Calu3 (cell line): ENCODE measurements at regions not wholly inside any gene's neighbourhood (a gene's known extent, or its start where the extent isn't known, plus 50 kb on each side); places are given as distances from the start of the nearest gene placed in this dataset.
"Not testable (repeated sequence)": the region's sequence is repeated elsewhere in the genome, so short reads cannot be mapped to it uniquely, and the experiment has no call there.

Source experiments
- BruUV-seq: library from RNA; stranded (reverse); fragments of 400-500 nt; replicated peaks from 2 replicates; lab custom pipeline; 2021; lab: Mats Ljungman, UMichigan
- CTCF ChIA-PET: fragments of 300-600 bp; sonication (Branson Sonifier 250); formaldehyde crosslinking; loops from one replicate; lab custom pipeline; 2022; ENCODE audit warnings: antibody characterized with exemption; lab: Charles Lee
- DNase-seq: peaks from one replicate; pipeline ENCODE4 v3.0.0; 2022
- H3K27ac Mint-ChIP-seq: one replicate; pipeline ENCODE4 v1.8.0; 2022; ENCODE audit warnings: mixed read lengths; ENCODE audit not compliant: unreplicated experiment
- H3K27me3 Mint-ChIP-seq: one replicate; pipeline ENCODE4 v1.8.0; 2022; ENCODE audit warnings: mixed read lengths; ENCODE audit not compliant: unreplicated experiment
- H3K36me3 Mint-ChIP-seq: one replicate; pipeline ENCODE4 v1.8.0; 2022; ENCODE audit warnings: mild to moderate bottlenecking, moderate library complexity, mixed read lengths; ENCODE audit not compliant: insufficient read depth, unreplicated experiment
- H3K4me1 Mint-ChIP-seq: one replicate; pipeline ENCODE4 v1.8.0; 2022; ENCODE audit warnings: mild to moderate bottlenecking, low read depth, mixed read lengths; ENCODE audit not compliant: unreplicated experiment
- H3K4me3 Mint-ChIP-seq: one replicate; pipeline ENCODE4 v1.8.0; 2022; ENCODE audit warnings: mild to moderate bottlenecking, low read depth, moderate library complexity, mixed read lengths; ENCODE audit not compliant: unreplicated experiment
- H3K9me3 Mint-ChIP-seq: one replicate; pipeline ENCODE4 v1.8.0; 2022; ENCODE audit warnings: low read depth, mixed read lengths; ENCODE audit not compliant: unreplicated experiment
- intact Hi-C: fragments of 100-400 bp; cut with micrococcal nuclease; formaldehyde crosslinking; loops from one replicate; pipeline ENCODE4 v1.10.0; 2022; ENCODE audit not compliant: unreplicated experiment
- TF ChIP-seq, protein P1 (sequence below): fragments of 200-600 bp; IDR thresholded peaks from one replicate; pipeline ENCODE4 v1.8.0; 2022; ENCODE audit warnings: antibody characterized with exemption; ENCODE audit not compliant: unreplicated experiment

- BruUV-seq, result no TSS peak
- H3K4me3 Mint-ChIP-seq, result no peak overlapping the region
- intact Hi-C loops, result no loop called here
- CTCF ChIA-PET, result no interaction called here
- no peaks in the 10 kb centered on the region for H3K4me1 Mint-ChIP-seq
- H3K27me3 Mint-ChIP-seq, result no peaks in the 10 kb centered on the region
- no peak for DNase-seq
- H3K36me3 Mint-ChIP-seq, result no peaks in the 10 kb centered on the region
- H3K9me3 Mint-ChIP-seq, result no peaks in the 10 kb centered on the region
- no peak overlapping the region for H3K27ac Mint-ChIP-seq
- TF ChIP-seq, protein P1, sequence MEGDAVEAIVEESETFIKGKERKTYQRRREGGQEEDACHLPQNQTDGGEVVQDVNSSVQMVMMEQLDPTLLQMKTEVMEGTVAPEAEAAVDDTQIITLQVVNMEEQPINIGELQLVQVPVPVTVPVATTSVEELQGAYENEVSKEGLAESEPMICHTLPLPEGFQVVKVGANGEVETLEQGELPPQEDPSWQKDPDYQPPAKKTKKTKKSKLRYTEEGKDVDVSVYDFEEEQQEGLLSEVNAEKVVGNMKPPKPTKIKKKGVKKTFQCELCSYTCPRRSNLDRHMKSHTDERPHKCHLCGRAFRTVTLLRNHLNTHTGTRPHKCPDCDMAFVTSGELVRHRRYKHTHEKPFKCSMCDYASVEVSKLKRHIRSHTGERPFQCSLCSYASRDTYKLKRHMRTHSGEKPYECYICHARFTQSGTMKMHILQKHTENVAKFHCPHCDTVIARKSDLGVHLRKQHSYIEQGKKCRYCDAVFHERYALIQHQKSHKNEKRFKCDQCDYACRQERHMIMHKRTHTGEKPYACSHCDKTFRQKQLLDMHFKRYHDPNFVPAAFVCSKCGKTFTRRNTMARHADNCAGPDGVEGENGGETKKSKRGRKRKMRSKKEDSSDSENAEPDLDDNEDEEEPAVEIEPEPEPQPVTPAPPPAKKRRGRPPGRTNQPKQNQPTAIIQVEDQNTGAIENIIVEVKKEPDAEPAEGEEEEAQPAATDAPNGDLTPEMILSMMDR, result no peak
These were observed 68.8 kb downstream of the OR5AK2 start for GRCh38 chr11:57057561-57057960.

DNA sequence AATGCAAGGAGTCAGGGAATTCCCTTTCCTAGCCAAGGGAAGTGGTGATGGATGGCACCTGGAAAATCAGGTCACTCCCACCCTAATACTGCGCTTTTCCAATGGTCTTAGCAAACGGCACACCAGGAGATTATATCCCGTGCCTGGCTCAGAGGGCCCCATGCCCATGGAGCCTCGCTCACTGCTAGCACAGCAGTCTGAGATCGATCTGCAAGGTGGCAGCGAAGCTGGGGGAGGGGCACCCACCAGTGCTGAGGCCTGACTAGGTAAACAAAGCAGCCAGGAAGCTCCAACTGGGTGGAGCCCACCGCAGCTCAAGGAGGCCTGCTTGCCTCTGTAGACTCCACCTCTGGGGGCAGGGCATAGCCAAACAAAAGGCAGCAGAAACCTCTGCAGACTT, 74.2 kb downstream of the OR5AK2 start:
- H3K9me3 Mint-ChIP-seq, DNase-seq, H3K27ac Mint-ChIP-seq, BruUV-seq, H3K36me3 Mint-ChIP-seq, H3K27me3 Mint-ChIP-seq, H3K4me3 Mint-ChIP-seq, intact Hi-C loops, H3K4me1 Mint-ChIP-seq: not testable (repeated sequence)
- CTCF ChIA-PET, result interaction anchor here (1.6 kb wide), 1 partner anchor 10 kb away, joined by 3 read pairs; no protein-coding TSS in a partner anchor

GRCh38 chr11:57069942-57070341, 81.2 kb downstream of the OR5AK2 start:
- Mint-ChIP-seq H3K27ac (no peak overlapping the region), H3K4me1 (peaks cover 31% of the 10 kb centered on the region), H3K36me3 (no peaks in the 10 kb centered on the region), H3K9me3 (peaks cover 2% of the 10 kb centered on the region), H3K4me3 (no peak overlapping the region), H3K27me3 (no peaks in the 10 kb centered on the region)
- CTCF ChIA-PET, result no interaction called here
- intact Hi-C loops, result loop anchor here (5.0 to 10.0 kb wide), 3 partner anchors 68 to 228 kb away; no protein-coding TSS in a partner anchor
- no peak for DNase-seq
- TF ChIP-seq, protein P1, result no peak
- no TSS peak for BruUV-seq

- H3K27ac Mint-ChIP-seq, result peak overlapping the region; percentile 92
- CTCF ChIA-PET, result no interaction called here
- intact Hi-C loops, result loop anchor here (5.0 to 10.0 kb wide), 3 partner anchors 70 to 230 kb away; no protein-coding TSS in a partner anchor
- H3K4me3 Mint-ChIP-seq, result no peak overlapping the region
- no peaks in the 10 kb centered on the region for H3K36me3 Mint-ChIP-seq
- H3K9me3 Mint-ChIP-seq, result peaks cover 2% of the 10 kb centered on the region
- no TSS peak for BruUV-seq
- H3K27me3 Mint-ChIP-seq, result no peaks in the 10 kb centered on the region
- peaks cover 31% of the 10 kb centered on the region for H3K4me1 Mint-ChIP-seq
- no peak for DNase-seq
- TF ChIP-seq, protein P1, result no peak
These were observed 83.1 kb downstream of the OR5AK2 start for GRCh38 chr11:57071829-57072228.

DNA sequence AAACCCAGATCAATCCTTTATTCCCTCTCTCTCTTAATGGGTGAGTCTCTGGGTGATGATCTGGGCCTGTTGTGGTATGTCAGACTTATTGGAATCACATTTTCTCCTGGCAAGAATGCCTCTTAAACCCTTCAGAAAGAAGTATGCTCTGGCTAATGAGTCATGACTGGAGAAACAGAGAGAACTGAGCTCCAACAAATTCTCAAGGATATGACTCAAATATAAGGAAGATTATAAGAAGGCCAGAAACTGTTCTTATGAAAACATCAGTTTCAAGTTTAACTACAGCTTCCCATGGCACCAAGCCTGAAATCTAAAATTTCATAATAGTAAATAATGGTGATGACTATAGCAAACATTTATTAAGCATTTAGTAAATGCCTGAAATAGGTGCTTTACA, 83.9 kb downstream of the OR5AK2 start:
- Mint-ChIP-seq H3K9me3 (peaks cover 2% of the 10 kb centered on the region), H3K4me3 (no peak overlapping the region), H3K27ac (peak overlapping the region; percentile 92), H3K27me3 (no peaks in the 10 kb centered on the region), H3K4me1 (peaks cover 31% of the 10 kb centered on the region), H3K36me3 (no peaks in the 10 kb centered on the region)
- CTCF ChIA-PET, result interaction anchor here (0.7 to 0.9 kb wide), 5 partner anchors 10 to 232 kb away, joined by 3 to 4 read pairs (median 3); no protein-coding TSS in a partner anchor
- BruUV-seq, result no TSS peak
- intact Hi-C loops, result loop anchor here (5.0 to 10.0 kb wide), 3 partner anchors 70 to 230 kb away; no protein-coding TSS in a partner anchor
- DNase-seq, result peak; percentile 17
- TF ChIP-seq, protein P1, result no peak
